ENCODE measurements at regions not wholly inside any gene's neighbourhood (a gene's known extent, or its start where the extent isn't known, plus 50 kb on each side); places are given as distances from the start of the nearest gene placed in this dataset.

DNA sequence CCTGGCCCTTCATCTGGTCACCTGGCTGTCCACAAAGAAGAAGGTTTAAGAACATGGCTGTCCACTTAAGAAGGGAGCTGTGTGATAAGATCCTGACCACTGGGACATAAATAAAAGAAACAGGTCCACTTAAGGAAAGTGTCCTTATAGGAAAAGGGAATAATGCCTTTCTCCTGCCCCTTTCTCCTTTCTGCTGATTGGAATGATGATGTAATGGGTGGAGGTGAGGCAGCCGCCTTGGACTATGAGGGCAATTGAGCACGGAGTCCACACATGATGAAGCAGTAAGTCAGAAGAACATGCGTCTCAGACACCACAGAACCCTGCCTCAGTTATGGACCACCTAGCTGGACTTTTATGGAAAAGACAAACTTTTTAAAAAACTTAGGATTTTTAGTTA lies 401.1 kb downstream of the SHANK2 start:
- TF ChIP-seq, protein P1, sequence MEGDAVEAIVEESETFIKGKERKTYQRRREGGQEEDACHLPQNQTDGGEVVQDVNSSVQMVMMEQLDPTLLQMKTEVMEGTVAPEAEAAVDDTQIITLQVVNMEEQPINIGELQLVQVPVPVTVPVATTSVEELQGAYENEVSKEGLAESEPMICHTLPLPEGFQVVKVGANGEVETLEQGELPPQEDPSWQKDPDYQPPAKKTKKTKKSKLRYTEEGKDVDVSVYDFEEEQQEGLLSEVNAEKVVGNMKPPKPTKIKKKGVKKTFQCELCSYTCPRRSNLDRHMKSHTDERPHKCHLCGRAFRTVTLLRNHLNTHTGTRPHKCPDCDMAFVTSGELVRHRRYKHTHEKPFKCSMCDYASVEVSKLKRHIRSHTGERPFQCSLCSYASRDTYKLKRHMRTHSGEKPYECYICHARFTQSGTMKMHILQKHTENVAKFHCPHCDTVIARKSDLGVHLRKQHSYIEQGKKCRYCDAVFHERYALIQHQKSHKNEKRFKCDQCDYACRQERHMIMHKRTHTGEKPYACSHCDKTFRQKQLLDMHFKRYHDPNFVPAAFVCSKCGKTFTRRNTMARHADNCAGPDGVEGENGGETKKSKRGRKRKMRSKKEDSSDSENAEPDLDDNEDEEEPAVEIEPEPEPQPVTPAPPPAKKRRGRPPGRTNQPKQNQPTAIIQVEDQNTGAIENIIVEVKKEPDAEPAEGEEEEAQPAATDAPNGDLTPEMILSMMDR (conservative IDR thresholded peaks at IDR 0.05; ENCODE audit: low read length), result no peak
- DNase-seq (ENCODE audit: low read depth), result no peak

DNA sequence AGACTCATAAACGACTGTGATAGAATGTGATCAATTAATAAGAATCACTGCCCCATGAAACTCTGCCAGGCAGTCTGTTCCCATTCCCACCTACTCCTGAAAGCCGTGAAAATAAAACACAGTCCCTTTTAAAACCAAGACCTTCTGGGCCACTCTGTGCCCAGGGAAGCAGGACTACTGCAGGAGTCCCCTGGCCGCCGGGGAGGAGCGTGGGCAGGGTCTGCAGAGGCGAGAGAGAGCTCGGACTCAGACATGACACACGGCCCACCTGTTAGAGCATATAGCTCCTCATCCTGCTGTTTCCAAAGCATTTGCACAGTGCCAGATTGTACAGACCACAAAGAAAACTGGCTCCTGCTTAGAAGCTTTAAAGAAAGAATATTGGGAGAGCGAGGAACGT lies 400.5 kb downstream of the SHANK2 start:
- DNase-seq (ENCODE audit: low read depth), result no peak
- H3K4me3 ChIP-seq (ENCODE audit: low read length), result no peak overlapping the region
- TF ChIP-seq, protein P1 (conservative IDR thresholded peaks at IDR 0.05; ENCODE audit: low read length), result no peak

More for the DNA sequence above, 401.1 kb downstream of the SHANK2 start:
- no peak overlapping the region for H3K4me3 ChIP-seq (ENCODE audit: low read length)

DNA sequence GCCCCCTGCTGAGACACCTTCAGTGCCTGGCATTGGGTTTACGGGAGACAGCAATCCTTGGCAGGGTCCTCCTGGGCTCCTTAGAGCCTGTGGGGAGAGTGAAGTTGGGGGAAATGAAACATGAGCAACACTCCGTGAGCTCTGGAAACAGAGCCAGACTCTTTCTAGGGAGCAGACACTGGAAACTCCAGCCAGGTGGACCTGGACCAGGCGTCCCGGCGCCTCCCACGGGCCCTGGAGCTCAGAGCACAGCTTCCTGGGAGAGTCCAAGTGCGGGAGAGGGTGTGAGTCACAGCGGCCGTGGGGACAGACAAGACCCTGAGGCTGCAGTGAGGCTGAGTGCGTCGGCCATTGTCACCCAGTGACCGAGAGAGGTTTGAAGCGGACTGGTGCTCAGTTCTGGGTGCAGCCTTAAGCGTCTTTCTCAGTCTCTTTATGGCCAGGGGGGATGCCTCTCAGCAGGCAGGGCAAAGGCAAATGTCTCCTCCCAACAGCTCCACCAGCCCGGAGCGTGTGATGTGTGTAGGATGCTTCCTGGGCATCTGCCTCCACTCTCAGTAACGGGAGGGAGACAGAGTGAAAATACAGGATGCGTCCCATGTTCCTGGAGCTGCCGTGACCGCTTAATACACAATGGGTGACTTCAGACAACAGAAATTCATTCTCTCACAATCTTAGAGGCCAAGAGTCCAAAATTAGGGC lies 399.2 kb downstream of the SHANK2 start:
- H3K4me3 ChIP-seq (ENCODE audit: low read length), result no peak overlapping the region
- no peak for DNase-seq (ENCODE audit: low read depth)
- TF ChIP-seq, protein P1 (conservative IDR thresholded peaks at IDR 0.05; ENCODE audit: low read length), result no peak

DNA sequence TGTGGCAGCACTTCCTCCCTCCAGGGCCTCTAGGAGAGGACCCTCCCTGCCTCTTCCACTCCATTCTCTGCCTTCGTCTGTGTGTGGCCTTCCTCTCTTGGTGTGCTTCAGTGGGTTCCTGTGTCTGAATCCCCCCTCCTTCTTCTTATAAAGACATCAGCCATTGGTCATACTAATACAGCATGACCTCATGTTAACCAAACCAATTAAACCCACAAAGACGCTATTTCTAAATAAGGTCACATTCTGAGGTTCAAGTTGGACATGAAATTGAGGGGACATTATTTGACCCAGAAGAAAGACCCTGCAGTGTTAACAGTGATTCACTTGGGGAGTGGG lies 398.6 kb downstream of the SHANK2 start:
- TF ChIP-seq, protein P1 (conservative IDR thresholded peaks at IDR 0.05; ENCODE audit: low read length), result no peak
- DNase-seq (ENCODE audit: low read depth), result no peak
- H3K4me3 ChIP-seq (ENCODE audit: low read length), result no peak overlapping the region

DNA sequence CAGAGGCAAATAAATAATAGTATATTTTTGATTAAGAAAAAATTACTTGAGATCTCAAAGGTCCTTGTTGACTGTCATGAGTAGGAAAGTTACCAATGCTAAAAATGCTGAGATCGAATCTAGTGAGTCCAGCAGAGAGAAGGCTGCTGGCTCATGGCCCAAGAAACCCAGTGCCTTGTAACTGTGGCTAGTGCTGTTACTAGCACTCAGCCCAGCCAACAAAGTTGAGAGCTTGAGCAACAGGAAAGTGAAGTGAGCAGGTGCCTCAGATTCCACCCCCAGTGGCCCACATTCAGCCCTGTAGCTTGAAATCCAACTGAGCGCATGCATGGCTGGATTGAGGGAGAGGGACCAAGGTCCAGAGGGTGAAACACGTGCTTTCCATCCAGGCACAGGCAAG lies 398.2 kb downstream of the SHANK2 start:
- TF ChIP-seq, protein P1 (conservative IDR thresholded peaks at IDR 0.05; ENCODE audit: low read length), result no peak
- DNase-seq (ENCODE audit: low read depth), result no peak
- H3K4me3 ChIP-seq (ENCODE audit: low read length), result no peak overlapping the region

DNA sequence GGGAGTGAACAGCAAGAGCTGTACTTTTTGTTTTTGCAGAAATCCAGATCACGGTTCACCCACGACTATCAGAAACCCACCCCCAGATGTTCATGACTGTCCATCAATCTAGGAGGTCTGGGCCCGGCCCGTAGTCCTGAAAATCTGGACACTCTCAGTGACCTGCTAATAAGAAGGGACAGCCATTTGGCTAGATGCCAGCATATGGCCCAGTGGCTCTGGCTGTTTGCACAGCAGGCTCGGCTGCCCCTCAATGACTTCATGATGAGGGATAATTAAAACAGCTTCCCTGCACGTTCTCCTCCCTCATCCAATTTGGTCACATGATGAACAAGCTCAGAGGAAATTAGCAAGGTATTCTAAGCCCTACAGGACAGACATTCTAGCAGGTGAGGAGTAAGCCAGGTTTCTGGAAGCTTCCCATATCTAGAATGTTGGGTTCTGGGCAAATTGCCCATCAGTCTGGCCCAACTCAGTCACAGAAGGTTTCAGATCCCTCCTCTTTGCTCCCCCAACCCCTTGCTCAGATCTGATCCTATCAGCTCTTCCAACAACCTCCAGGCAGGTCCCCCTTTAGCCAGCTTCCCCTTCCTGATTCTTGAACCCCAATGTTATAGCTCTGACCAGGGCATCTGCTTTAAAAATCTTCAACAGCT lies 397.3 kb downstream of the SHANK2 start:
- no peak overlapping the region for H3K4me3 ChIP-seq (ENCODE audit: low read length)
- TF ChIP-seq, protein P1 (conservative IDR thresholded peaks at IDR 0.05; ENCODE audit: low read length), result no peak
- DNase-seq (ENCODE audit: low read depth), result no peak

DNA sequence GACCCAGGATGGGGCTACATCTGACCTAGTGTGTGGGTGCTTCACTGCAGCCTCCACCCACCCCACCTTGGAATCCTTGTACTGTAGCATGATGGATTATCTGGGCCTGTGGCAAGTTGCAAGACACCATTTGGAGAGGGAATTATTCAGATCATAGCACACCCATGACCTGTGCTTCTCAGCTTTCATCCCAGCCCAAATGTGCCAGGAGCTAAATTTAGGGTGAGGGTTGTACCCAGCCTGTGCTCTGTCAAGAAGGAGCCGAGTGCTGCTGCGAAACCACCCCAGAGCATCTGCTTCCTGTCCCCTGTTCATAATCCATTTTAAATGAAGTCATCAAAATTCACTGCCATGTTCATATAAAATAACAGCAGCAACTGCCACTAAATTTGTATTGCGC lies 394.5 kb downstream of the SHANK2 start:
- TF ChIP-seq, protein P1 (conservative IDR thresholded peaks at IDR 0.05; ENCODE audit: low read length), result no peak
- DNase-seq (ENCODE audit: low read depth), result no peak

More for the DNA sequence above, 394.5 kb downstream of the SHANK2 start:
- no peak overlapping the region for H3K4me3 ChIP-seq (ENCODE audit: low read length)
